C4-2B (cell line): ENCODE measurements at regions not wholly inside any gene's neighbourhood (a gene's known extent, or its start where the extent isn't known, plus 50 kb on each side); places are given as distances from the start of the nearest gene placed in this dataset.
A peak's percentile ranks its signal among the peaks of the same experiment; 100 is the strongest.
"Not testable (repeated sequence)": the region's sequence is repeated elsewhere in the genome, so short reads cannot be mapped to it uniquely, and the experiment has no call there.

Source experiments
- H3K27ac ChIP-seq: fragments of 450-650 bp; 2 replicates; pipeline ENCODE4 v1.5.1; 2017
- ZFX ChIP-seq: fragments of 450-650 bp; IDR thresholded peaks from 2 replicates; pipeline ENCODE4 v1.6.1; 2017
- TF ChIP-seq, protein P1 (sequence below): fragments of 450-650 bp; conservative IDR thresholded peaks from 2 replicates; pipeline ENCODE4 v1.5.1; 2017; ENCODE audit warnings: mild to moderate bottlenecking

GRCh38 chr2:90077948-90078347 is 1386.5 kb downstream of the RPIA start:
- no peak for TF ChIP-seq ZFX
- TF ChIP-seq, protein P1, sequence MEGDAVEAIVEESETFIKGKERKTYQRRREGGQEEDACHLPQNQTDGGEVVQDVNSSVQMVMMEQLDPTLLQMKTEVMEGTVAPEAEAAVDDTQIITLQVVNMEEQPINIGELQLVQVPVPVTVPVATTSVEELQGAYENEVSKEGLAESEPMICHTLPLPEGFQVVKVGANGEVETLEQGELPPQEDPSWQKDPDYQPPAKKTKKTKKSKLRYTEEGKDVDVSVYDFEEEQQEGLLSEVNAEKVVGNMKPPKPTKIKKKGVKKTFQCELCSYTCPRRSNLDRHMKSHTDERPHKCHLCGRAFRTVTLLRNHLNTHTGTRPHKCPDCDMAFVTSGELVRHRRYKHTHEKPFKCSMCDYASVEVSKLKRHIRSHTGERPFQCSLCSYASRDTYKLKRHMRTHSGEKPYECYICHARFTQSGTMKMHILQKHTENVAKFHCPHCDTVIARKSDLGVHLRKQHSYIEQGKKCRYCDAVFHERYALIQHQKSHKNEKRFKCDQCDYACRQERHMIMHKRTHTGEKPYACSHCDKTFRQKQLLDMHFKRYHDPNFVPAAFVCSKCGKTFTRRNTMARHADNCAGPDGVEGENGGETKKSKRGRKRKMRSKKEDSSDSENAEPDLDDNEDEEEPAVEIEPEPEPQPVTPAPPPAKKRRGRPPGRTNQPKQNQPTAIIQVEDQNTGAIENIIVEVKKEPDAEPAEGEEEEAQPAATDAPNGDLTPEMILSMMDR = no peak
- H3K27ac ChIP-seq = no peak overlapping the region

DNA sequence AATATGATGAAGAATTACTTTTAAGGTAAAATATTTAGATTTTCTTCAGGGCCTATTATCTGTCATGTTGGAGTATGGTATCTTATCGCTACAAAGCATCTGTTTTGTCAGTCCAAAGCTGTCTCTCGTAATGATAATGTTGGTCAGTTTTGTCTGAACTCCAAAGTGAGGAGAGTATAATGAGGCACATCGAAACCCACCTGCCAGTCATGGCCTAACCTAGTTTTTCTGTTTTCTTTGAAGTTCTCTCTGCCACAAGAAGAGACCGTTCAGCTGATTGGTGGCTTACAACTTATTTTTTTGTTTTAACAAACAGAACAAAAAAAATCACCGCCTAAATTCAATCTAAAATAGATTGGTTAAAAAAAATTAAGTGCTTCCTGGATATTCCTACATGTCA is 1387.9 kb downstream of the RPIA start:
- TF ChIP-seq ZFX = no peak
- TF ChIP-seq, protein P1 = no peak
- no peak overlapping the region for H3K27ac ChIP-seq

GRCh38 chr2:90087792-90088191 is 1396.3 kb downstream of the RPIA start:
- TF ChIP-seq, protein P1 = peak; percentile 18; the same call in 1 of the 2 replicates
- H3K27ac ChIP-seq = not testable (repeated sequence)

GRCh38 chr2:90093571-90094270 is 1402.2 kb downstream of the RPIA start:
- H3K27ac ChIP-seq = not testable (repeated sequence)

DNA sequence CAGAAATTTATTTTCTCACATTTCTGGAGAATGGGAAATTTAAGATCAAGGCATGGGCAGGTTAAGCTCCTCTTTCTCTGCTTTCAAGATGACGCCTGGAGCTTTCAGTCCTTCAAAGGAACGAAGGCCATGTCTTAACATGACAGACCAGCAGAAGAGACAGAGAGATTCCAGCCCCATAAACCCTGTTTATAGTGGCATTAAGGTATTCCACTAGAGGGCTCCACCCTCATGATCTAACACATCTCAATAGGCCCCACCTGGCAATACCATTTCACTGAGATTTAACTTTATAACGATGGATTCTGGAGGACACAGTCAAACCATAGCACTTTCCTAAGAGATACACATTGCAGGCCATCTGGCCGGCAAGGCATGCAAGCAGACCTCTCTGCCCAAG is 1406.1 kb downstream of the RPIA start:
- H3K27ac ChIP-seq = not testable (repeated sequence)

DNA sequence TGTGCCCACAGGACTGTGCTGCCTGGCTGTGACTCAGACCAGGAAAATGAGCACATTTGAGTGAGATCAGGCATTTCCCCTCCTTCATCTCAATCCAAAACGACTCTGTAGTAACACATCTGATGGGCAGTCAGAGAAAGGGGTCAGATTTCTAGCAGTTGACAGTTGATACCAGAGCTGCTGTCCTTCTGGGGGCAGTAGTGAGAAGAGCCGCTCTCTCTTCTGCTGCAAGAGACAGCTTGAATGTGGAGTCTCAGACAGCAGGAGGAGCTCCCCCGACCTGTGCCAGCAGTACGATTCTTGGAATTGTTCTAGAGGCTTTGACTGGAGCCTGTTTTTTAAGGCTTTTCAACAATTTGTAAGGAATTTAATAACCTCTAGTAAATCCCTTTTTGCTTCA is 1413.7 kb downstream of the RPIA start:
- not testable (repeated sequence) for H3K27ac ChIP-seq

DNA sequence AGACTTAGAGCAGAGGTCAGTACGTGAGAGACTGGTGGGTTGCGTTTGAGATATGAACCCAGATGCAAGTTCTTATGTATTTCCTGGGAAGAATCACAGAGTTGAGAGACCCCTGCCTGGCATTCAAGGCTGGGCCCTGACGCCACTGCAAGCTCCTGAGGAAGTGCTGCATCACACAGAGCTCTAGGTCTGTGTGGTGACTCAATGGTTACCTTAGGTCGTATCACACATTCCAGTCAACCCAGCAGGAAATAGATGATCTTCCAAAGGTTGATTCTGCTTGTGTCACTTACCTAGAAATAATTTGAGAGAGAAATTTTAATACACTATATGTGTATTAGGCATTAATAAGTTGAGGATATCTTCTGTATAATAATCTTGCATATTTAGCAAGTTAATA is 1431.9 kb downstream of the RPIA start:
- not testable (repeated sequence) for H3K27ac ChIP-seq

DNA sequence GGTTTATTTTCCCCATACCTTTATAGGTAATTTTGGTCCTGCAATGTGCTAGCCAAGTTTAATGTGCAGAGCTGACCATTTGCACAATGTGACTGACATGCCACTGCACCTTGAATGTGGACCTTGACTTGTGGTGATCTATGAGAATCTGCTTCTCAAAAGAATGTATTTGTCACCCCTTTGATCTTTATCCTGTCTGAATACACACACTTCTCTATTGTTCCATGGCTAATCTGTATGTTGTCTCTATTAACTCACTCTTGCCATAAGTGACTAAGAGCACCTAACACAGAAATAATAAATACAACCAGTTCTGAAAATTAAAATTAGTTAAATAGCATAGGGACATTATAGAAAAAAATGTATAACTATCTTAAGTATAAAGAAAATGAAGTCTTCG is 1447.6 kb downstream of the RPIA start:
- not testable (repeated sequence) for H3K27ac ChIP-seq

- not testable (repeated sequence) for H3K27ac ChIP-seq
Measured at GRCh38 chr2:90141558-90141957, 1450.1 kb downstream of the RPIA start.

GRCh38 chr2:90151805-90152204 is 1460.3 kb downstream of the RPIA start:
- not testable (repeated sequence) for H3K27ac ChIP-seq

DNA sequence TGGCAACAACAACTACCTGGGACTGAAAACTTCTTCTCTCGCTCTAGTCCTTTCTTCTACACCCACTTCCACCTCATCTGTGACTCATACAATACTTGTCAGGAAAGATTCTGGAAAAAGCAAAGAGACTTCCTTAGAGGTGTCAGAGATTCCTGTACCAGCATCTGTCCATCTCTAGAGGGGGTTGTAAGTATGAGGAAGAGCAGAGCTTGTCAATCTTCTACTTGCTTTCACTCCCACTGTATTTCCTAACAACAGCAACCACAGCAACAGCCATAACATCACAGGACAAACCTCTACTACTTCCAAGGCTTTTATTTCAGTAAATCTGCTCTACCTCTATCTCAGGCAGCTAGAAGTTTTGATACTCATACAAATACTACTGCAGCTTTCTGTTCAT is 1479.5 kb downstream of the RPIA start:
- H3K27ac ChIP-seq = not testable (repeated sequence)

GRCh38 chr2:90173081-90173480 is 1481.6 kb downstream of the RPIA start:
- H3K27ac ChIP-seq = not testable (repeated sequence)

GRCh38 chr2:90179591-90179990 is 1488.1 kb downstream of the RPIA start:
- H3K27ac ChIP-seq = not testable (repeated sequence)
